Endothelial cell of umbilical vein (primary cell): ENCODE measurements at regions not wholly inside any gene's neighbourhood (a gene's known extent, or its start where the extent isn't known, plus 50 kb on each side); places are given as distances from the start of the nearest gene placed in this dataset.

ENCODE experiments used
- BruUV-seq: library from RNA; stranded (reverse); fragments of 400-500 nt; replicated peaks from 2 replicates; lab custom pipeline; 2021; lab: Mats Ljungman, UMichigan
- CTCF ChIA-PET: fragments of 300-600, 350-600 bp; sonication (Branson Sonifier 250); formaldehyde crosslinking; loops from one replicate; lab custom pipeline; 2021; ENCODE audit warnings: antibody characterized with exemption, inconsistent platforms; lab: Charles Lee
- POLR2A ChIA-PET: fragments of 300-600, 350-600 bp; sonication (Branson Sonifier 250); formaldehyde crosslinking; loops from one replicate; lab custom pipeline; 2021; ENCODE audit warnings: antibody characterized with exemption, inconsistent platforms; lab: Charles Lee
- DNase-seq: peaks from one replicate; pipeline ENCODE4 v3.0.0-alpha.2; 2011; ENCODE audit warnings: low read depth, low spot score
- FAIRE-seq: peaks from 2 replicates; lab custom pipeline; 2011; peaks lifted over from hg19 to GRCh38; lab: Jason Lieb, UNC
- H2AFZ ChIP-seq: 2 replicates; pipeline ENCODE4 v1.6.0; 2012; ENCODE audit warnings: low read depth, low read length, control low read depth, inconsistent platforms
- H3K27ac ChIP-seq: 2 replicates; pipeline ENCODE4 v1.5.1; 2011; ENCODE audit warnings: low read depth, mild to moderate bottlenecking, control low read depth, low read length, moderate library complexity; ENCODE audit not compliant: insufficient read depth
- H3K27me3 ChIP-seq, 2 experiments: 2 replicates each; pipeline versions ENCODE4 v1.6.0 to v1.6.1; 2011; ENCODE audit warnings: low read length in 2 of 2, mixed read lengths in 1 of 2; ENCODE audit not compliant: control insufficient read depth in 2 of 2, insufficient read depth in 2 of 2
- H3K36me3 ChIP-seq, 2 experiments: 2 replicates in 1 of 2; 3 replicates in 1 of 2; pipeline ENCODE4 v1.5.1; 2011; ENCODE audit warnings: low read length in 2 of 2, mild to moderate bottlenecking in 1 of 2, moderate library complexity in 1 of 2; ENCODE audit not compliant: control insufficient read depth in 2 of 2, insufficient read depth in 2 of 2; ENCODE audit errors: extremely low read depth in 1 of 2
- H3K4me1 ChIP-seq: 3 replicates; pipeline ENCODE4 v1.5.1; 2011; ENCODE audit warnings: mild to moderate bottlenecking, low read length; ENCODE audit not compliant: control insufficient read depth, insufficient read depth; ENCODE audit errors: extremely low read depth
- H3K4me2 ChIP-seq: 2 replicates; pipeline ENCODE4 v1.6.1; 2011; ENCODE audit warnings: low read length, control low read depth, mixed read lengths; ENCODE audit not compliant: insufficient read depth
- H3K4me3 ChIP-seq, 3 experiments: fragments of 200-600 bp in 1 of 3; sonication (generic), shearing (Covaris generic) in 1 of 3; replicated peaks in 1 of 3; 2 replicates each; pipeline ENCODE4 v1.5.1; 2011 to 2016; ENCODE audit warnings: control low read depth in 3 of 3, low read length in 3 of 3, mild to moderate bottlenecking in 2 of 3, inconsistent platforms in 1 of 3, low read depth in 1 of 3, moderate library complexity in 1 of 3; ENCODE audit not compliant: insufficient read depth in 1 of 3
- H3K79me2 ChIP-seq: 2 replicates; pipeline ENCODE4 v1.6.0; 2012; ENCODE audit warnings: low read length, inconsistent platforms; ENCODE audit not compliant: control insufficient read depth, insufficient read depth
- H3K9ac ChIP-seq: replicated peaks from 2 replicates; pipeline ENCODE3; 2011; ENCODE audit warnings: low read length, control low read depth; ENCODE audit not compliant: insufficient read depth; ENCODE audit errors: extremely low read depth
- H3K9me1 ChIP-seq: replicated peaks from 3 replicates; pipeline ENCODE4 v1.6.0; 2011; ENCODE audit warnings: mild to moderate bottlenecking, low read length; ENCODE audit not compliant: control insufficient read depth, insufficient read depth; ENCODE audit errors: extremely low read depth
- H3K9me3 ChIP-seq: replicated peaks from 2 replicates; pipeline ENCODE4 v1.5.1; 2012; ENCODE audit warnings: low read length, inconsistent platforms; ENCODE audit not compliant: control insufficient read depth, insufficient read depth
- H4K20me1 ChIP-seq: replicated peaks from 2 replicates; pipeline ENCODE3; 2011; ENCODE audit warnings: mild to moderate bottlenecking, low read length; ENCODE audit not compliant: control insufficient read depth, insufficient read depth; ENCODE audit errors: extremely low read depth
- EZH2 ChIP-seq: IDR thresholded peaks from 2 replicates; pipeline ENCODE4 v1.6.1; 2012; ENCODE audit warnings: borderline replicate concordance, low read depth, mild to moderate bottlenecking, moderate library complexity, low read length, inconsistent platforms; ENCODE audit not compliant: severe bottlenecking
- GATA2 ChIP-seq: IDR thresholded peaks from 2 replicates; pipeline ENCODE4 v1.7.0; 2011; ENCODE audit warnings: low read depth, mild to moderate bottlenecking, moderate library complexity, mixed read lengths, low read length; ENCODE audit not compliant: insufficient read length, insufficient read depth
- POLR2A ChIP-seq: IDR thresholded peaks from 2 replicates; pipeline ENCODE4 v1.6.1; 2012; ENCODE audit warnings: low read depth, mild to moderate bottlenecking, control low read depth, low read length
- POLR2AphosphoS5 ChIP-seq: IDR thresholded peaks from 2 replicates; pipeline ENCODE4 v1.6.1; 2012; ENCODE audit warnings: low read depth, mild to moderate bottlenecking, control low read depth, low read length, moderate library complexity; ENCODE audit not compliant: insufficient read depth
- dilution Hi-C: fragments of 300-500 bp; cut with MboI; formaldehyde crosslinking; loops from one replicate; pipeline ENCODE4 v1.15.0; 2019; ENCODE audit warnings: low sequenced_read_pairs; ENCODE audit not compliant: extremely low pct_ligation_motif_present
- intact Hi-C: fragments of 100-400 bp; cut with micrococcal nuclease; formaldehyde crosslinking; loops from one replicate; pipeline ENCODE4 v1.10.0; 2022
- TF ChIP-seq, protein P1 (sequence below): IDR thresholded peaks from 2 replicates; pipeline ENCODE4 v1.6.1; 2011; ENCODE audit not compliant: insufficient read depth, insufficient read length
- TF ChIP-seq, protein P2 (sequence below), 2 donors: IDR thresholded peaks; 1 replicate in 1 of 2; 2 replicates in 1 of 2; pipeline ENCODE4 v1.5.1; 2011; ENCODE audit warnings: low read length in 2 of 2, mild to moderate bottlenecking in 2 of 2, moderate library complexity in 2 of 2, control low read depth in 1 of 2, inconsistent platforms in 1 of 2, low read depth in 1 of 2; ENCODE audit not compliant: insufficient read depth in 1 of 2; ENCODE audit errors: extremely low read depth in 1 of 2

DNA sequence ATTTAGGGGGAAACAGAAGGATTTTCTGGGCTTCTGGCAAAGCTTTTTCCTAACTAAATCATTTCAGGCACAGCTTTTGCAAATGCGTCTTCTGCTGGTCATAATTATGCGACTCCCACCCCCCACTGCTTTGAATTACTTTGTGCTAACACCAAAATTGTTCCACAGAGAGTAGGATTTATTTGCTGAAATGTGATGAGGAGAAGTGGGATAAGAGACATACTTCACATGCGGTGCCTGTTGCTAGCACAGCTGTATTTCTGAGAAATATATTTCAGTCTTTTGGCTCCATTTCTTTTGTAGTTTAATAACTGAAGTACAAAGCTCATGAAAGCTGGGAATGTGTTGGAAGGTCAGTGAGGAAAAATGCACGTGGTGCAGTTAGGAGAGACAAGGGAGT, 83.2 kb upstream of the TAS2R1 start:
- DNase-seq (no peak), FAIRE-seq (no peak)
- no peaks in the 10 kb centered on the region for H3K79me2 ChIP-seq
- no TSS peak for BruUV-seq
- H3K4me2 ChIP-seq = no peak overlapping the region
- H3K27me3 ChIP-seq = no peaks in the 10 kb centered on the region
- peaks cover 6% of the 10 kb centered on the region for H3K9me3 ChIP-seq
- H4K20me1 ChIP-seq = no peaks in the 10 kb centered on the region
- no peak overlapping the region for H2AFZ ChIP-seq
- H3K4me1 ChIP-seq = no peaks in the 10 kb centered on the region
- dilution Hi-C loops = no loop called here
- no peak overlapping the region for H3K4me3 ChIP-seq
- ChIA-PET CTCF (no interaction called here), POLR2A (no interaction called here)
- no peaks in the 10 kb centered on the region for H3K36me3 ChIP-seq
- intact Hi-C loops = no loop called here
- H3K9ac ChIP-seq = no peak overlapping the region
- no peak overlapping the region for H3K27ac ChIP-seq
- no peaks in the 10 kb centered on the region for H3K9me1 ChIP-seq
- TF ChIP-seq, protein P1, sequence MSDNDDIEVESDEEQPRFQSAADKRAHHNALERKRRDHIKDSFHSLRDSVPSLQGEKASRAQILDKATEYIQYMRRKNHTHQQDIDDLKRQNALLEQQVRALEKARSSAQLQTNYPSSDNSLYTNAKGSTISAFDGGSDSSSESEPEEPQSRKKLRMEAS = no peak
- TF ChIP-seq, protein P2, sequence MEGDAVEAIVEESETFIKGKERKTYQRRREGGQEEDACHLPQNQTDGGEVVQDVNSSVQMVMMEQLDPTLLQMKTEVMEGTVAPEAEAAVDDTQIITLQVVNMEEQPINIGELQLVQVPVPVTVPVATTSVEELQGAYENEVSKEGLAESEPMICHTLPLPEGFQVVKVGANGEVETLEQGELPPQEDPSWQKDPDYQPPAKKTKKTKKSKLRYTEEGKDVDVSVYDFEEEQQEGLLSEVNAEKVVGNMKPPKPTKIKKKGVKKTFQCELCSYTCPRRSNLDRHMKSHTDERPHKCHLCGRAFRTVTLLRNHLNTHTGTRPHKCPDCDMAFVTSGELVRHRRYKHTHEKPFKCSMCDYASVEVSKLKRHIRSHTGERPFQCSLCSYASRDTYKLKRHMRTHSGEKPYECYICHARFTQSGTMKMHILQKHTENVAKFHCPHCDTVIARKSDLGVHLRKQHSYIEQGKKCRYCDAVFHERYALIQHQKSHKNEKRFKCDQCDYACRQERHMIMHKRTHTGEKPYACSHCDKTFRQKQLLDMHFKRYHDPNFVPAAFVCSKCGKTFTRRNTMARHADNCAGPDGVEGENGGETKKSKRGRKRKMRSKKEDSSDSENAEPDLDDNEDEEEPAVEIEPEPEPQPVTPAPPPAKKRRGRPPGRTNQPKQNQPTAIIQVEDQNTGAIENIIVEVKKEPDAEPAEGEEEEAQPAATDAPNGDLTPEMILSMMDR (IDR thresholded peaks at IDR 0.05; ENCODE audit: extremely low read depth in 1 of 2, insufficient read depth in 1 of 2, low read depth in 1 of 2, low read length in 2 of 2) = no peak
- TF ChIP-seq POLR2A = no peak

DNA sequence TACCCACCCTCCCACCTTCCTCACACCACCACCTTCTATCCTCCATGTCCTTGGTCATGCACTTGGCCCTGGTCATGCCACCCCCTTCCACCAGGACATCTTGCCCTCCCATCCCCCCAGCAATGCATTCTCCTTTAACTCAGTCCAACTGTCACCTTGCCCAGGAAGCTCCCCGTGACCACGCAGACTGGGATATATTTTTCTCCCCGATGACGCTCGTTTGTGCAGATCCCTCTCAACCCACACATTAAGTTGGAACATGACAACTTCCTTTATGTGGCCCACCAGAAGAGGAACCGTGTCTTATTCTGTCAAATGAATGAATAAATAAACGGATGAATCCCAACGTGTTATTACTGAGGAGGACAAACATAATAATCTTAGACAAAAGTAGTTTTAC, 82.8 kb upstream of the TAS2R1 start:
- no peak for DNase-seq
- intact Hi-C loops = no loop called here
- no peaks in the 10 kb centered on the region for H3K9me1 ChIP-seq
- no peaks in the 10 kb centered on the region for H3K36me3 ChIP-seq
- H3K4me1 ChIP-seq = no peaks in the 10 kb centered on the region
- POLR2A ChIA-PET = no interaction called here
- no peaks in the 10 kb centered on the region for H3K79me2 ChIP-seq
- no peak overlapping the region for H3K4me2 ChIP-seq
- no peak for FAIRE-seq
- dilution Hi-C loops = no loop called here
- H3K27me3 ChIP-seq = no peaks in the 10 kb centered on the region
- peaks cover 6% of the 10 kb centered on the region for H3K9me3 ChIP-seq
- H4K20me1 ChIP-seq = no peaks in the 10 kb centered on the region
- BruUV-seq = no TSS peak
- CTCF ChIA-PET = no interaction called here
- no peak overlapping the region for H2AFZ ChIP-seq
- TF ChIP-seq EZH2 (no peak), POLR2AphosphoS5 (no peak), POLR2A (no peak), GATA2 (no peak)
- TF ChIP-seq, protein P1 = no peak
- TF ChIP-seq, protein P2 (IDR thresholded peaks at IDR 0.05; ENCODE audit: extremely low read depth in 1 of 2, insufficient read depth in 1 of 2, low read depth in 1 of 2, low read length in 2 of 2) = no peak
- no peak overlapping the region for H3K9ac ChIP-seq
- H3K4me3 ChIP-seq = no peak overlapping the region
- no peak overlapping the region for H3K27ac ChIP-seq
